ENCODE measurements at regions not wholly inside any gene's neighbourhood (a gene's known extent, or its start where the extent isn't known, plus 50 kb on each side); places are given as distances from the start of the nearest gene placed in this dataset.

- H3K4me1 ChIP-seq (ENCODE audit: insufficient read depth, low read length): no peaks in the 10 kb centered on the region
- H3K36me3 ChIP-seq (ENCODE audit: insufficient read depth, low read length): no peaks in the 10 kb centered on the region
- ChIA-PET CTCF (ENCODE audit: partially characterized antibody) (no interaction called here), POLR2A (ENCODE audit: partially characterized antibody) (no interaction called here)
- Mint-ChIP-seq H3K4me3 (no peak overlapping the region), H3K9me3 (peaks cover 0 to 4% (median 2%) of the 10 kb centered on the region in 8 donors), H3K27ac (no peak overlapping the region), H3K4me1 (no peaks in the 10 kb centered on the region), H3K36me3 (no peaks in the 10 kb centered on the region), H3K27me3 (peaks cover 4 to 7% of the 10 kb centered on the region in 2 donors)
- no peaks in the 10 kb centered on the region for H3K9me3 ChIP-seq (ENCODE audit: control insufficient read depth in 1 of 2, low read length in 2 of 2)
- H3K4me3 ChIP-seq (ENCODE audit: low read length in 2 of 2): no peak overlapping the region
- H3K27ac ChIP-seq (ENCODE audit: low read depth, low read length): no peak overlapping the region
- no peak for DNase-seq
- intact Hi-C loops (cut with micrococcal nuclease): no loop called here
- no peaks in the 10 kb centered on the region for H3K27me3 ChIP-seq (ENCODE audit: insufficient read depth, low read length)
Observed at GRCh38 chr7:54960517-54960916, 58.3 kb upstream of the EGFR start.

DNA sequence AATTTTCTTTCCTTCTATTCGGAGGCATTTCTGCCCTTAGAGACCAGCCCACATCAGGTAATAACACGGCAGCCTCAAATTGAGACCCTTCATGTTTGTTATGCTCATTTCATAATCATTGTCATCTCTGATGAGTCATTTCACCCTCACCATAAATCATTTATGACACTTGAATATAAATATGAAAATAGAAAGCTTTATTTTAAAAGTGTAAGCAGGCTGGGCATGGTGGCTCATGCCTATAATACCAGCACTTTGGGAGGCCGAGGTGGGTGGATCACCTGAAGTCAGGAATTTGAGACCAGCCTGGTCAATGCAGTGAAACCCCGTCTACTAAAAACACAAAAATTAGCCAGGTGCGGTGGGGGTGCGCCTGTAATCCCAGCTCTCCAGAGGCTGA is 57.4 kb upstream of the EGFR start:
- H3K36me3 Mint-ChIP-seq: no peaks in the 10 kb centered on the region
- no peaks in the 10 kb centered on the region for H3K9me3 ChIP-seq (ENCODE audit: control insufficient read depth in 1 of 2, low read length in 2 of 2)
- no peaks in the 10 kb centered on the region for H3K4me1 ChIP-seq (ENCODE audit: insufficient read depth, low read length)
- DNase-seq: no peak
- no peak overlapping the region for H3K4me3 Mint-ChIP-seq
- H3K4me1 Mint-ChIP-seq: no peaks in the 10 kb centered on the region
- ChIA-PET CTCF (ENCODE audit: partially characterized antibody) (no interaction called here), POLR2A (ENCODE audit: partially characterized antibody) (no interaction called here)
- H3K9me3 Mint-ChIP-seq: peaks cover 0 to 4% (median 2%) of the 10 kb centered on the region in 8 donors
- intact Hi-C loops (cut with micrococcal nuclease): no loop called here
- H3K36me3 ChIP-seq (ENCODE audit: insufficient read depth, low read length): no peaks in the 10 kb centered on the region
- no peak overlapping the region for H3K27ac Mint-ChIP-seq
- H3K27me3 Mint-ChIP-seq: peaks cover 4 to 7% of the 10 kb centered on the region in 2 donors
- no peak overlapping the region for H3K27ac ChIP-seq (ENCODE audit: low read depth, low read length)
- no peak overlapping the region for H3K4me3 ChIP-seq (ENCODE audit: low read length in 2 of 2)
- no peaks in the 10 kb centered on the region for H3K27me3 ChIP-seq (ENCODE audit: insufficient read depth, low read length)

DNA sequence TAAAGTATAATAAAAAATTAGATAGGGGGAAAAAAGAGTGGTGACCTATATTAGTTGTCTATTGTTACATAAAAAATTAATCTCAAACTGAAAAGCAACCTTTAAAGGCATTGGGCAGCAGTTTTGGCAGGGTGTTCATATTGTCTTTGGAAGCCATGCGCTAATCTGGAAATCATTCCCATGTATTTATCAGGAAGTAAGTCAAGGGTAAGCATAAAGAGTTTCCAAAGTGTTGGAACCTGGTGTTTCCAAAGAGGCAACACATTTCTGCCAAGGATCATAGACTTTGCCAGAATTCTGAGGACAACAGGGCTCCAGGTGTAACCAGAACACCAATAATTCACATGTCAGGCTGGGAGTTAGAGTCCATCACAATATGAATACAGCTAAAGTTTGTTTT is 55.7 kb upstream of the EGFR start:
- CTCF ChIA-PET (ENCODE audit: partially characterized antibody): no interaction called here
- Histone ChIP-seq H3K27me3 (ENCODE audit: insufficient read depth, low read length) (no peaks in the 10 kb centered on the region), H3K36me3 (ENCODE audit: insufficient read depth, low read length) (no peaks in the 10 kb centered on the region), H3K4me3 (ENCODE audit: low read length in 2 of 2) (no peak overlapping the region), H3K9me3 (ENCODE audit: control insufficient read depth in 1 of 2, low read length in 2 of 2) (no peaks in the 10 kb centered on the region), H3K4me1 (ENCODE audit: insufficient read depth, low read length) (no peaks in the 10 kb centered on the region), H3K27ac (ENCODE audit: low read depth, low read length) (no peak overlapping the region)
- POLR2A ChIA-PET (ENCODE audit: partially characterized antibody): no interaction called here
- Mint-ChIP-seq H3K4me1 (no peaks in the 10 kb centered on the region), H3K27ac (no peak overlapping the region), H3K9me3 (peaks cover 0 to 5% (median 0%) of the 10 kb centered on the region in 8 donors), H3K4me3 (no peak overlapping the region), H3K27me3 (peaks cover 7% of the 10 kb centered on the region in 2 donors), H3K36me3 (no peaks in the 10 kb centered on the region)
- no peak for DNase-seq
- intact Hi-C loops (cut with micrococcal nuclease): no loop called here

DNA sequence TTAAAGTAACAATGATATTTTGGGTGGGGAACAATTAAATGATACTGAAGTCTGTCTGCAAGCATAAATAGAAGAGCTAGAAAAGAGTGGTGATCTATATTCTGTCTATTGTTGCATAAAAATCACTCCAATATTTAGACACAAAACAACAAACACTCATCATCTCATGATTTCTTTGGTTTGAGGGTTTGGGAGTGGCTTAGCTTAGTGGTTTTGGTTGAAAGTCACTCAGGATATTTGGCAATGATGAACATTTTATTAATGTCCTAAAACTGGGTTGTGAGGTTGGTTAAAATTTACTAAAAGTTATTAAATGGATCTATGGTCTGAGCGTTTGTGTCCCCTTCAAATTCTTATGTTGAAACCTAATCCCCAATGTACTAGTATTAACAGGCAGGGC is 54.7 kb upstream of the EGFR start:
- CTCF ChIA-PET (ENCODE audit: partially characterized antibody): no interaction called here
- POLR2A ChIA-PET (ENCODE audit: partially characterized antibody): no interaction called here
- H3K36me3 Mint-ChIP-seq: no peaks in the 10 kb centered on the region

DNA sequence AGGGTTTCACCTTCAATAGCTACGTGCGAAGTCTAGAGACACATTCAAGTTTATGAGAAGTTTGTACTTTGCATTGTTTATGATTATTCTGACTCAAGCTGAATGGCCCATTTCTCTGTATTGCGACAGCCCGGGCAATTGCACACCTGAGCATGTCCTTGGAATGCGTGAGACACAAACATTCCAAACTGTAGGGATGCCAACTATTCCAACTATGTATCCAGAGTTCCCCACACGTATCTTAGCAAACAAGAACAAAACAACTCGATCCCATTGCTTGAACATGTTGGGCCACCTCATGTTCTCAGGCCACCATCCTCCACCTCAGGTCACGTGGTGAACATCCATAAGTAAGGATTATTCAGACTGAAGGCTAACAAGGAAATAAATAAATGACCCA is 51.4 kb upstream of the EGFR start:
- H3K9me3 Mint-ChIP-seq: peaks cover 0 to 6% (median 4%) of the 10 kb centered on the region in 8 donors
- H3K36me3 Mint-ChIP-seq: no peaks in the 10 kb centered on the region
- H3K27ac ChIP-seq (ENCODE audit: low read depth, low read length): no peak overlapping the region
- ChIA-PET POLR2A (ENCODE audit: partially characterized antibody) (no interaction called here), CTCF (ENCODE audit: partially characterized antibody) (no interaction called here)
- no peaks in the 10 kb centered on the region for H3K4me1 ChIP-seq (ENCODE audit: insufficient read depth, low read length)
- DNase-seq: no peak
- H3K9me3 ChIP-seq (ENCODE audit: control insufficient read depth in 1 of 2, low read length in 2 of 2): no peaks in the 10 kb centered on the region
- intact Hi-C loops (cut with micrococcal nuclease): no loop called here
- no peaks in the 10 kb centered on the region for H3K36me3 ChIP-seq (ENCODE audit: insufficient read depth, low read length)
- no peak overlapping the region for H3K4me3 Mint-ChIP-seq
- H3K27ac Mint-ChIP-seq: no peak overlapping the region
- no peaks in the 10 kb centered on the region for H3K27me3 ChIP-seq (ENCODE audit: insufficient read depth, low read length)
- no peaks in the 10 kb centered on the region for H3K4me1 Mint-ChIP-seq
- H3K4me3 ChIP-seq (ENCODE audit: low read length in 2 of 2): no peak overlapping the region
- peaks cover 2 to 4% of the 10 kb centered on the region in 2 donors for H3K27me3 Mint-ChIP-seq

More for the DNA sequence above, 54.7 kb upstream of the EGFR start:
- peaks cover 0 to 5% (median 2%) of the 10 kb centered on the region in 8 donors for H3K9me3 Mint-ChIP-seq
- DNase-seq: no peak
- no peaks in the 10 kb centered on the region for H3K27me3 ChIP-seq (ENCODE audit: insufficient read depth, low read length)
- H3K27ac ChIP-seq (ENCODE audit: low read depth, low read length): no peak overlapping the region
- peaks cover 3 to 5% of the 10 kb centered on the region in 2 donors for H3K27me3 Mint-ChIP-seq
- no peak overlapping the region for H3K27ac Mint-ChIP-seq
- no peak overlapping the region for H3K4me3 ChIP-seq (ENCODE audit: low read length in 2 of 2)
- H3K9me3 ChIP-seq (ENCODE audit: control insufficient read depth in 1 of 2, low read length in 2 of 2): no peaks in the 10 kb centered on the region
- no peak overlapping the region for H3K4me3 Mint-ChIP-seq
- H3K4me1 Mint-ChIP-seq: no peaks in the 10 kb centered on the region
- no peaks in the 10 kb centered on the region for H3K36me3 ChIP-seq (ENCODE audit: insufficient read depth, low read length)
- intact Hi-C loops (cut with micrococcal nuclease): no loop called here
- no peaks in the 10 kb centered on the region for H3K4me1 ChIP-seq (ENCODE audit: insufficient read depth, low read length)

- DNase-seq: no peak
- Mint-ChIP-seq H3K4me1 (no peaks in the 10 kb centered on the region), H3K9me3 (peaks cover 0 to 11% (median 6%) of the 10 kb centered on the region in 8 donors), H3K27me3 (peaks cover 2 to 4% of the 10 kb centered on the region in 2 donors), H3K27ac (no peak overlapping the region), H3K4me3 (no peak overlapping the region), H3K36me3 (no peaks in the 10 kb centered on the region)
- intact Hi-C loops (cut with micrococcal nuclease): no loop called here
- Histone ChIP-seq H3K36me3 (ENCODE audit: insufficient read depth, low read length) (no peaks in the 10 kb centered on the region), H3K27me3 (ENCODE audit: insufficient read depth, low read length) (no peaks in the 10 kb centered on the region), H3K9me3 (ENCODE audit: control insufficient read depth in 1 of 2, low read length in 2 of 2) (no peaks in the 10 kb centered on the region), H3K4me3 (ENCODE audit: low read length in 2 of 2) (no peak overlapping the region), H3K27ac (ENCODE audit: low read depth, low read length) (no peak overlapping the region), H3K4me1 (ENCODE audit: insufficient read depth, low read length) (no peaks in the 10 kb centered on the region)
- ChIA-PET CTCF (ENCODE audit: partially characterized antibody) (no interaction called here), POLR2A (ENCODE audit: partially characterized antibody) (no interaction called here)
Observed at GRCh38 chr7:54968018-54968417, 50.8 kb upstream of the EGFR start.
